T-helper 9 cell (primary cell): ENCODE measurements at regions not wholly inside any gene's neighbourhood (a gene's known extent, or its start where the extent isn't known, plus 50 kb on each side); places are given as distances from the start of the nearest gene placed in this dataset.
"Not testable (repeated sequence)": the region's sequence is repeated elsewhere in the genome, so short reads cannot be mapped to it uniquely, and the experiment has no call there.

Experiments used
- DNase-seq: peaks from one replicate; pipeline ENCODE4 v3.0.0-alpha.2; 2020

GRCh38 chr1:14419778-14420218 is 178.7 kb upstream of the KAZN start:
- not testable (repeated sequence) for DNase-seq

- no peak for DNase-seq
These were observed 177.8 kb upstream of the KAZN start for GRCh38 chr1:14420686-14421085.

GRCh38 chr1:14421295-14421976 is 177.0 kb upstream of the KAZN start:
- no peak for DNase-seq

- DNase-seq, result no peak
These were observed 176.4 kb upstream of the KAZN start for GRCh38 chr1:14421977-14422609.

GRCh38 chr1:14424325-14425002 is 174.0 kb upstream of the KAZN start:
- no peak for DNase-seq

- DNase-seq, result no peak
These were observed 171.6 kb upstream of the KAZN start for GRCh38 chr1:14426854-14427253.

GRCh38 chr1:14429577-14429976 is 168.9 kb upstream of the KAZN start:
- no peak for DNase-seq

- DNase-seq, result not testable (repeated sequence)
These were observed 165.8 kb upstream of the KAZN start for GRCh38 chr1:14432728-14433127.

GRCh38 chr1:14435368-14436023 is 163.0 kb upstream of the KAZN start:
- no peak for DNase-seq

GRCh38 chr1:14437417-14437918 is 161.0 kb upstream of the KAZN start:
- DNase-seq, result no peak

GRCh38 chr1:14438127-14438769 is 160.2 kb upstream of the KAZN start:
- DNase-seq, result no peak

GRCh38 chr1:14439015-14439414 is 159.5 kb upstream of the KAZN start:
- DNase-seq, result no peak

GRCh38 chr1:14440166-14440565 is 158.3 kb upstream of the KAZN start:
- no peak for DNase-seq

GRCh38 chr1:14440731-14441130 is 157.8 kb upstream of the KAZN start:
- DNase-seq, result no peak

- no peak for DNase-seq
These were observed 157.2 kb upstream of the KAZN start for GRCh38 chr1:14441302-14441741.

- no peak for DNase-seq
These were observed 155.8 kb upstream of the KAZN start for GRCh38 chr1:14442669-14443068.

GRCh38 chr1:14443164-14443787 is 155.2 kb upstream of the KAZN start:
- no peak for DNase-seq

GRCh38 chr1:14451217-14451616 is 147.3 kb upstream of the KAZN start:
- no peak for DNase-seq

GRCh38 chr1:14452551-14452950 is 145.9 kb upstream of the KAZN start:
- no peak for DNase-seq

GRCh38 chr1:14460173-14460572 is 138.3 kb upstream of the KAZN start:
- no peak for DNase-seq

- no peak for DNase-seq
These were observed 135.6 kb upstream of the KAZN start for GRCh38 chr1:14462851-14463250.

GRCh38 chr1:14466006-14466405 is 132.5 kb upstream of the KAZN start:
- no peak for DNase-seq
